ENCODE measurements at regions not wholly inside any gene's neighbourhood (a gene's known extent, or its start where the extent isn't known, plus 50 kb on each side); places are given as distances from the start of the nearest gene placed in this dataset.

GRCh38 chr9:75713335-75713734 is 177.1 kb upstream of the PCSK5 start:
- Histone ChIP-seq H3K4me3 (ENCODE audit: low read depth, low read length) (no peak overlapping the region), H3K27me3 (ENCODE audit: control insufficient read depth, insufficient read depth, low read length) (no peaks in the 10 kb centered on the region), H3K27ac (ENCODE audit: low read depth, low read length) (no peak overlapping the region), H3K9me3 (ENCODE audit: control insufficient read depth, insufficient read depth, low read length) (peaks cover 2% of the 10 kb centered on the region)
- POLR2A ChIA-PET: no interaction called here
- TF ChIP-seq CTCF (IDR thresholded peaks at IDR 0.05; ENCODE audit: low read depth, low read length): no peak
- CTCF ChIA-PET: no interaction called here
- DNase-seq (ENCODE audit: low read depth, low spot score): no peak

GRCh38 chr9:75715360-75715759 is 175.1 kb upstream of the PCSK5 start:
- Histone ChIP-seq H3K9me3 (ENCODE audit: control insufficient read depth, insufficient read depth, low read length) (peaks cover 2% of the 10 kb centered on the region; the same call in 1 of the 2 replicates), H3K27ac (ENCODE audit: low read depth, low read length) (no peak overlapping the region), H3K4me3 (ENCODE audit: low read depth, low read length) (no peak overlapping the region), H3K27me3 (ENCODE audit: control insufficient read depth, insufficient read depth, low read length) (no peaks in the 10 kb centered on the region)
- no peak for DNase-seq (ENCODE audit: low read depth, low spot score)
- TF ChIP-seq CTCF (IDR thresholded peaks at IDR 0.05; ENCODE audit: low read depth, low read length): no peak
- CTCF ChIA-PET: no interaction called here
- POLR2A ChIA-PET: no interaction called here

- peaks cover 2% of the 10 kb centered on the region; the same call in 1 of the 2 replicates for H3K9me3 ChIP-seq (ENCODE audit: control insufficient read depth, insufficient read depth, low read length)
- H3K27ac ChIP-seq (ENCODE audit: low read depth, low read length): no peak overlapping the region
- no peak for DNase-seq (ENCODE audit: low read depth, low spot score)
- ChIA-PET POLR2A (no interaction called here), CTCF (no interaction called here)
- H3K4me3 ChIP-seq (ENCODE audit: low read depth, low read length): no peak overlapping the region
- no peaks in the 10 kb centered on the region for H3K27me3 ChIP-seq (ENCODE audit: control insufficient read depth, insufficient read depth, low read length)
- no peak for TF ChIP-seq CTCF (IDR thresholded peaks at IDR 0.05; ENCODE audit: low read depth, low read length)
Measured at GRCh38 chr9:75718677-75719076, 171.8 kb upstream of the PCSK5 start.

- DNase-seq (ENCODE audit: low read depth, low spot score): no peak
- TF ChIP-seq CTCF (IDR thresholded peaks at IDR 0.05; ENCODE audit: low read depth, low read length): no peak
- Histone ChIP-seq H3K27me3 (ENCODE audit: control insufficient read depth, insufficient read depth, low read length) (no peaks in the 10 kb centered on the region), H3K9me3 (ENCODE audit: control insufficient read depth, insufficient read depth, low read length) (peaks cover 5% of the 10 kb centered on the region; the same call in 1 of the 2 replicates), H3K27ac (ENCODE audit: low read depth, low read length) (no peak overlapping the region), H3K4me3 (ENCODE audit: low read depth, low read length) (no peak overlapping the region)
- CTCF ChIA-PET: no interaction called here
- POLR2A ChIA-PET: no interaction called here
Measured at GRCh38 chr9:75728391-75728790, 162.1 kb upstream of the PCSK5 start.

- peaks cover 3% of the 10 kb centered on the region; the same call in 1 of the 2 replicates for H3K9me3 ChIP-seq (ENCODE audit: control insufficient read depth, insufficient read depth, low read length)
- no peak for TF ChIP-seq CTCF (IDR thresholded peaks at IDR 0.05; ENCODE audit: low read depth, low read length)
- H3K4me3 ChIP-seq (ENCODE audit: low read depth, low read length): no peak overlapping the region
- H3K27ac ChIP-seq (ENCODE audit: low read depth, low read length): no peak overlapping the region
- POLR2A ChIA-PET: no interaction called here
- H3K27me3 ChIP-seq (ENCODE audit: control insufficient read depth, insufficient read depth, low read length): no peaks in the 10 kb centered on the region
- no peak for DNase-seq (ENCODE audit: low read depth, low spot score)
- CTCF ChIA-PET: no interaction called here
Measured at GRCh38 chr9:75734802-75735201, 155.7 kb upstream of the PCSK5 start.

Data from AG04450 (cell line).